ENCODE measurements at regions not wholly inside any gene's neighbourhood (a gene's known extent, or its start where the extent isn't known, plus 50 kb on each side); places are given as distances from the start of the nearest gene placed in this dataset.

GRCh38 chr1:79660129-79660528 is 653.6 kb upstream of the ADGRL4 start:
- TF ChIP-seq, protein P1, sequence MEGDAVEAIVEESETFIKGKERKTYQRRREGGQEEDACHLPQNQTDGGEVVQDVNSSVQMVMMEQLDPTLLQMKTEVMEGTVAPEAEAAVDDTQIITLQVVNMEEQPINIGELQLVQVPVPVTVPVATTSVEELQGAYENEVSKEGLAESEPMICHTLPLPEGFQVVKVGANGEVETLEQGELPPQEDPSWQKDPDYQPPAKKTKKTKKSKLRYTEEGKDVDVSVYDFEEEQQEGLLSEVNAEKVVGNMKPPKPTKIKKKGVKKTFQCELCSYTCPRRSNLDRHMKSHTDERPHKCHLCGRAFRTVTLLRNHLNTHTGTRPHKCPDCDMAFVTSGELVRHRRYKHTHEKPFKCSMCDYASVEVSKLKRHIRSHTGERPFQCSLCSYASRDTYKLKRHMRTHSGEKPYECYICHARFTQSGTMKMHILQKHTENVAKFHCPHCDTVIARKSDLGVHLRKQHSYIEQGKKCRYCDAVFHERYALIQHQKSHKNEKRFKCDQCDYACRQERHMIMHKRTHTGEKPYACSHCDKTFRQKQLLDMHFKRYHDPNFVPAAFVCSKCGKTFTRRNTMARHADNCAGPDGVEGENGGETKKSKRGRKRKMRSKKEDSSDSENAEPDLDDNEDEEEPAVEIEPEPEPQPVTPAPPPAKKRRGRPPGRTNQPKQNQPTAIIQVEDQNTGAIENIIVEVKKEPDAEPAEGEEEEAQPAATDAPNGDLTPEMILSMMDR (IDR thresholded peaks at IDR 0.05): no peak
- TF ChIP-seq EP300 (IDR thresholded peaks at IDR 0.05): no peak

Data from sigmoid colon (tissue), 4 donors.